ENCODE measurements at regions not wholly inside any gene's neighbourhood (a gene's known extent, or its start where the extent isn't known, plus 50 kb on each side); places are given as distances from the start of the nearest gene placed in this dataset.

DNA sequence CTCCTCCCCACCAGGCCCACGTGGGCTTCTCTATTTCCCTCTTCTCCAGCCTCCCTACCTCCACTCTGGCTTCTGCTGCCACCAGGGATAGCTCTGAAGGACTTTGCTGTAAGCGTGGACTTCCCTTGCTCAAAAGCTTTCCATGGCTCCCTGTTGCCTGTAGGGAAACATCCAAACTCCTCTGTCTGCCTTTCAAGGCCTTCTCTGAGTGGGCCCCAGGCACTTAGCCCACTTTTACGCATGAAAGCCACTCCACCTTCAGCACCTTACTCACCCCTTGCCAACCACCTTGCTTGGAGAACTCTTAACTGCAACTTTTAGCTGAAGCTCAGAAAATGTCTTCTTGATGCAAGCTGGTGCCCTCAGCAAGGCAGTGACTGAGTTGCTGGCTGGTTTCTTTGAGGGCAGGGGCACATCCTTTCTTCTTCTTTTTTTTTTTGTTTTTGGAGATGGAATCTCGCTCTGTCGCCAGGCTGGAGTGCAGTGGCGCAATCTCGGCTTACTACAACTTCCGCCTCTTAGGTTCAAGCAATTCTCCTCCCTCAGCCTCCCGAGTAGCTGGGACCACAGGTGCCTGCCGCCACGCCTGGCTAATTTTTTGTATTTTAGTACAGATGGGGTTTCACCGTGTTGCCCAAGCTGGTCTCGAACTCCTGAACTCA lies 52.0 kb upstream of the DLX4 start:
- TF ChIP-seq GABPA (IDR thresholded peaks at IDR 0.05; ENCODE audit: borderline replicate concordance, insufficient read depth, low read length): no peak
- TF ChIP-seq SIN3A (conservative IDR thresholded peaks at IDR 0.05 in 1 of 2, IDR thresholded peaks at IDR 0.05 in 1 of 2; ENCODE audit: low read depth in 1 of 2, low read length in 2 of 2): no peak
- TF ChIP-seq, protein P1, sequence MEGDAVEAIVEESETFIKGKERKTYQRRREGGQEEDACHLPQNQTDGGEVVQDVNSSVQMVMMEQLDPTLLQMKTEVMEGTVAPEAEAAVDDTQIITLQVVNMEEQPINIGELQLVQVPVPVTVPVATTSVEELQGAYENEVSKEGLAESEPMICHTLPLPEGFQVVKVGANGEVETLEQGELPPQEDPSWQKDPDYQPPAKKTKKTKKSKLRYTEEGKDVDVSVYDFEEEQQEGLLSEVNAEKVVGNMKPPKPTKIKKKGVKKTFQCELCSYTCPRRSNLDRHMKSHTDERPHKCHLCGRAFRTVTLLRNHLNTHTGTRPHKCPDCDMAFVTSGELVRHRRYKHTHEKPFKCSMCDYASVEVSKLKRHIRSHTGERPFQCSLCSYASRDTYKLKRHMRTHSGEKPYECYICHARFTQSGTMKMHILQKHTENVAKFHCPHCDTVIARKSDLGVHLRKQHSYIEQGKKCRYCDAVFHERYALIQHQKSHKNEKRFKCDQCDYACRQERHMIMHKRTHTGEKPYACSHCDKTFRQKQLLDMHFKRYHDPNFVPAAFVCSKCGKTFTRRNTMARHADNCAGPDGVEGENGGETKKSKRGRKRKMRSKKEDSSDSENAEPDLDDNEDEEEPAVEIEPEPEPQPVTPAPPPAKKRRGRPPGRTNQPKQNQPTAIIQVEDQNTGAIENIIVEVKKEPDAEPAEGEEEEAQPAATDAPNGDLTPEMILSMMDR (IDR thresholded peaks at IDR 0.05; ENCODE audit: control extremely low read depth in 1 of 3, insufficient read depth in 1 of 3, low read depth in 1 of 3, low read length in 3 of 3): no peak
